ENCODE measurements at regions not wholly inside any gene's neighbourhood (a gene's known extent, or its start where the extent isn't known, plus 50 kb on each side); places are given as distances from the start of the nearest gene placed in this dataset.

DNA sequence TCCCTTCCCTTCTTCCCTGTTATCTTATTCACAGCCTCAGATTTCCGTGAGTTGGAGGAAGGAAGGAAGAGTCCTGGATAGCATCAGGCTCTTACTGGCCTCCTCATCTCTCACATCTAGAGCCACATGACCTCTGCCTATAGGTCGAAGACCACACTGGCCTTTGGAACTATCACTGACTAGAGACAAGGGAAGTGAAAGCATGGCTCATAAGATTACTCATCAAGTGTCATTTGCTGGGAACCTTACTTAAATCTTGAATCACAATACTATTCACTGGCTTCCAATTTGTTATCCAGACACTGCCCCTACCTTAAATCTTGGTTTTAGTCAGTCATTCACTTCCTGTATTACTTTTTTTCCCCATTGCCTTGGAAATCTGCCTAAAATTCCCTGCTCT, 61.6 kb upstream of the MTMR8 start:
- TF ChIP-seq, protein P1, sequence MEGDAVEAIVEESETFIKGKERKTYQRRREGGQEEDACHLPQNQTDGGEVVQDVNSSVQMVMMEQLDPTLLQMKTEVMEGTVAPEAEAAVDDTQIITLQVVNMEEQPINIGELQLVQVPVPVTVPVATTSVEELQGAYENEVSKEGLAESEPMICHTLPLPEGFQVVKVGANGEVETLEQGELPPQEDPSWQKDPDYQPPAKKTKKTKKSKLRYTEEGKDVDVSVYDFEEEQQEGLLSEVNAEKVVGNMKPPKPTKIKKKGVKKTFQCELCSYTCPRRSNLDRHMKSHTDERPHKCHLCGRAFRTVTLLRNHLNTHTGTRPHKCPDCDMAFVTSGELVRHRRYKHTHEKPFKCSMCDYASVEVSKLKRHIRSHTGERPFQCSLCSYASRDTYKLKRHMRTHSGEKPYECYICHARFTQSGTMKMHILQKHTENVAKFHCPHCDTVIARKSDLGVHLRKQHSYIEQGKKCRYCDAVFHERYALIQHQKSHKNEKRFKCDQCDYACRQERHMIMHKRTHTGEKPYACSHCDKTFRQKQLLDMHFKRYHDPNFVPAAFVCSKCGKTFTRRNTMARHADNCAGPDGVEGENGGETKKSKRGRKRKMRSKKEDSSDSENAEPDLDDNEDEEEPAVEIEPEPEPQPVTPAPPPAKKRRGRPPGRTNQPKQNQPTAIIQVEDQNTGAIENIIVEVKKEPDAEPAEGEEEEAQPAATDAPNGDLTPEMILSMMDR (conservative IDR thresholded peaks at IDR 0.05; ENCODE audit: low read depth, low read length) = no peak
- TF ChIP-seq EZH2 (IDR thresholded peaks at IDR 0.05; ENCODE audit: low read length, unreplicated experiment) = no peak

Data from PC-3 (cell line).